BE2C (cell line): ENCODE measurements at regions not wholly inside any gene's neighbourhood (a gene's known extent, or its start where the extent isn't known, plus 50 kb on each side); places are given as distances from the start of the nearest gene placed in this dataset.
"Not testable (repeated sequence)": the region's sequence is repeated elsewhere in the genome, so short reads cannot be mapped to it uniquely, and the experiment has no call there.

Experiments used
- DNase-seq: peaks from one replicate; pipeline ENCODE4 v3.0.0-alpha.2; 2020
- H3K27me3 ChIP-seq: fragments of 250-450 bp; sonication (Bioruptor Pico); 2 replicates; pipeline ENCODE4 v1.5.1; 2020; ENCODE audit warnings: mild to moderate bottlenecking
- H3K36me3 ChIP-seq: fragments of 250-450 bp; sonication (Bioruptor Pico); 2 replicates; pipeline ENCODE4 v1.5.1; 2020; ENCODE audit warnings: mild to moderate bottlenecking
- H3K4me1 ChIP-seq: fragments of 250-450 bp; sonication (Bioruptor Pico); 2 replicates; pipeline ENCODE4 v1.5.1; 2020
- H3K4me3 ChIP-seq: 2 replicates; pipeline ENCODE4 v1.5.1; 2011; ENCODE audit warnings: low read depth, low read length
- H3K9me3 ChIP-seq: fragments of 250-450 bp; sonication (Bioruptor Pico); 2 replicates; pipeline ENCODE4 v1.5.1; 2020
- CTCF ChIP-seq: IDR thresholded peaks from 2 replicates; pipeline ENCODE4 v1.5.1; 2012; ENCODE audit warnings: mild to moderate bottlenecking, low read depth, low read length

GRCh38 chr1:47686731-47687630 is 249.1 kb downstream of the FOXD2 start:
- Histone ChIP-seq H3K4me3 (no peak overlapping the region), H3K9me3 (no peaks in the 10 kb centered on the region), H3K27me3 (no peaks in the 10 kb centered on the region), H3K36me3 (no peaks in the 10 kb centered on the region), H3K4me1 (no peaks in the 10 kb centered on the region)
- no peak for TF ChIP-seq CTCF
- DNase-seq: no peak

- DNase-seq: no peak
- TF ChIP-seq CTCF: no peak
- no peaks in the 10 kb centered on the region for H3K4me1 ChIP-seq
- H3K4me3 ChIP-seq: no peak overlapping the region
- H3K36me3 ChIP-seq: no peaks in the 10 kb centered on the region
- H3K27me3 ChIP-seq: no peaks in the 10 kb centered on the region
- H3K9me3 ChIP-seq: no peaks in the 10 kb centered on the region
These were observed 250.0 kb downstream of the FOXD2 start for GRCh38 chr1:47687631-47688460.

- H3K4me3 ChIP-seq: no peak overlapping the region
- no peak for TF ChIP-seq CTCF
- no peak for DNase-seq
- no peaks in the 10 kb centered on the region for H3K4me1 ChIP-seq
- H3K27me3 ChIP-seq: no peaks in the 10 kb centered on the region
- H3K36me3 ChIP-seq: no peaks in the 10 kb centered on the region
- no peaks in the 10 kb centered on the region for H3K9me3 ChIP-seq
These were observed 250.8 kb downstream of the FOXD2 start for GRCh38 chr1:47688461-47689296.

DNA sequence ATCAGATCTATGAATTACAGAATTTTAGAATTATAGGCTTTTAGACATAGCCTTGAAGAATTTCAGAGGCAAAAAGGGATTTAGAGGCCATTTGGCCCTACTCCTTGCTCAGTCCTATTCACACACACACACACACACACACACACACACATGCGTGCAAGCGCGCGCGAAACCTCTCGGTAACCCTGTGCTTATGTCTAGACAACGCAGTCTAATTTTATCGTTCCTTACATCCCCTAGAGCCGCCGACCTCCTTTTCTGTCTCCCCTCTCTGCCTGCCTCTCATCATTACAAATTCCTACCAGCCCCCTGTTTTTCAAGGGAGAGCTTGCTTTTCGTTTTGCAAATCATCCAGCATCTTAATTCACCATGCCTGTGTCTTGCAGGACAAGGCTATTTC is 252.1 kb downstream of the FOXD2 start:
- no peak overlapping the region for H3K4me3 ChIP-seq
- TF ChIP-seq CTCF: no peak
- H3K36me3 ChIP-seq: no peaks in the 10 kb centered on the region
- no peaks in the 10 kb centered on the region for H3K27me3 ChIP-seq
- no peaks in the 10 kb centered on the region for H3K9me3 ChIP-seq
- H3K4me1 ChIP-seq: no peaks in the 10 kb centered on the region
- DNase-seq: no peak

GRCh38 chr1:47690341-47691250 is 252.8 kb downstream of the FOXD2 start:
- Histone ChIP-seq H3K4me3 (no peak overlapping the region), H3K27me3 (no peaks in the 10 kb centered on the region), H3K9me3 (no peaks in the 10 kb centered on the region), H3K36me3 (no peaks in the 10 kb centered on the region), H3K4me1 (no peaks in the 10 kb centered on the region)
- TF ChIP-seq CTCF: no peak
- DNase-seq: no peak

GRCh38 chr1:47691293-47691692 is 253.4 kb downstream of the FOXD2 start:
- H3K9me3 ChIP-seq, H3K4me3 ChIP-seq, DNase-seq, H3K4me1 ChIP-seq, H3K36me3 ChIP-seq, H3K27me3 ChIP-seq: not testable (repeated sequence)
